GM23338 (cell line): ENCODE measurements at regions not wholly inside any gene's neighbourhood (a gene's known extent, or its start where the extent isn't known, plus 50 kb on each side); places are given as distances from the start of the nearest gene placed in this dataset.

ENCODE experiments used
- ATAC-seq: fragments of 200-7000 bp; cut with Tn5 transposase; 3 replicates; pipeline ENCODE4 v1.9.1; 2020
- DNase-seq: peaks from one replicate; pipeline ENCODE4 v3.0.0-alpha.2; 2015; ENCODE audit warnings: low spot score
- H2AFZ ChIP-seq: fragments of 200-600 bp; sonication (generic); 2 replicates; pipeline ENCODE4 v1.8.0; 2016; ENCODE audit warnings: antibody characterized with exemption, mild to moderate bottlenecking, moderate library complexity
- H3F3A ChIP-seq: fragments of 200-600 bp; sonication (generic); replicated peaks from 2 replicates; pipeline ENCODE4 v1.8.0; 2017; ENCODE audit warnings: antibody characterized with exemption, mixed run types, low read depth
- H3K27ac ChIP-seq: fragments of 200-600 bp; sonication (generic); 2 replicates; pipeline ENCODE4 v1.6.1; 2016; ENCODE audit warnings: low read depth
- H3K27me3 ChIP-seq: fragments of 200-600 bp; sonication (generic); 2 replicates; pipeline ENCODE4 v1.8.0; 2016; ENCODE audit warnings: mild to moderate bottlenecking, mixed run types, moderate library complexity; ENCODE audit not compliant: insufficient read depth
- H3K36me3 ChIP-seq: fragments of 200-600 bp; sonication (generic); 2 replicates; pipeline ENCODE4 v1.8.0; 2016; ENCODE audit warnings: mild to moderate bottlenecking; ENCODE audit not compliant: insufficient read depth
- H3K4me1 ChIP-seq: fragments of 200-600 bp; sonication (generic); 2 replicates; pipeline ENCODE4 v1.8.0; 2016; ENCODE audit warnings: mild to moderate bottlenecking, moderate library complexity; ENCODE audit not compliant: insufficient read depth
- H3K4me2 ChIP-seq: fragments of 200-600 bp; sonication (generic); 2 replicates; pipeline ENCODE4 v1.7.1; 2017; ENCODE audit warnings: mixed run types
- H3K4me3 ChIP-seq: fragments of 200-600 bp; sonication (generic); 2 replicates; pipeline ENCODE4 v1.6.1; 2016; ENCODE audit warnings: mixed run types
- H3K79me2 ChIP-seq: fragments of 200-600 bp; sonication (generic); replicated peaks from 2 replicates; pipeline ENCODE4 v1.8.0; 2017; ENCODE audit warnings: mild to moderate bottlenecking; ENCODE audit not compliant: insufficient read depth
- H3K9me2 ChIP-seq: fragments of 200-600 bp; sonication (generic); 2 replicates; pipeline ENCODE4 v1.8.0; 2017; ENCODE audit not compliant: insufficient read depth
- H4K20me1 ChIP-seq: fragments of 200-600 bp; sonication (generic); replicated peaks from 2 replicates; pipeline ENCODE4 v1.8.0; 2017; ENCODE audit warnings: mild to moderate bottlenecking; ENCODE audit not compliant: insufficient read depth
- H3K27ac Mint-ChIP-seq: 2 replicates; pipeline ENCODE4 v1.8.0; 2020; ENCODE audit warnings: inconsistent platforms, mild to moderate bottlenecking, moderate library complexity, mixed read lengths
- H3K27me3 Mint-ChIP-seq: 3 replicates; pipeline ENCODE4 v1.8.0; 2022; ENCODE audit warnings: low read depth, mild to moderate bottlenecking, moderate library complexity, mixed read lengths, inconsistent platforms; ENCODE audit not compliant: insufficient read depth, poor library complexity
- H3K36me3 Mint-ChIP-seq: 3 replicates; pipeline ENCODE4 v1.8.0; 2021; ENCODE audit warnings: low read depth, mild to moderate bottlenecking, inconsistent platforms, moderate library complexity, mixed read lengths
- H3K4me1 Mint-ChIP-seq: 3 replicates; pipeline ENCODE4 v1.8.0; 2020; ENCODE audit warnings: mild to moderate bottlenecking, inconsistent platforms, mixed read lengths
- H3K4me3 Mint-ChIP-seq: 3 replicates; pipeline ENCODE4 v1.8.0; 2021; ENCODE audit warnings: moderate library complexity, mild to moderate bottlenecking, inconsistent platforms, mixed read lengths
- H3K9me3 Mint-ChIP-seq: 3 replicates; pipeline ENCODE4 v1.8.0; 2020; ENCODE audit warnings: moderate library complexity, mild to moderate bottlenecking, inconsistent platforms, mixed read lengths
- CREB1 ChIP-seq: fragments of 250-450 bp; sonication (Bioruptor Pico); IDR thresholded peaks from 2 replicates; pipeline ENCODE4 v1.5.0; 2020; ENCODE audit warnings: low read depth, mild to moderate bottlenecking, moderate library complexity
- CTCF ChIP-seq, 2 experiments: fragments of 200-600 bp in 1 of 2; sonication (generic) in 1 of 2; conservative IDR thresholded peaks; 2 replicates each; pipeline versions ENCODE4 v1.5.1 to v1.6.1; 2016 to 2017; ENCODE audit warnings: antibody characterized with exemption in 2 of 2, low read depth in 2 of 2, mild to moderate bottlenecking in 2 of 2, moderate library complexity in 1 of 2
- ETS1 ChIP-seq: IDR thresholded peaks from 2 replicates; pipeline ENCODE4 v1.6.1; 2016; ENCODE audit warnings: antibody characterized with exemption
- EZH2 ChIP-seq: fragments of 200-600 bp; sonication (generic); IDR thresholded peaks from one replicate; pipeline ENCODE4 v1.8.0; 2017; ENCODE audit warnings: antibody characterized with exemption, mild to moderate bottlenecking, low read depth; ENCODE audit not compliant: unreplicated experiment
- EZH2phosphoT487 ChIP-seq: fragments of 200-600 bp; sonication (generic); IDR thresholded peaks from one replicate; pipeline ENCODE4 v1.8.1; 2018; ENCODE audit warnings: antibody characterized with exemption; ENCODE audit not compliant: unreplicated experiment
- JUNB ChIP-seq: IDR thresholded peaks from one replicate; pipeline ENCODE4 v1.6.1; 2016; ENCODE audit warnings: antibody characterized with exemption; ENCODE audit not compliant: unreplicated experiment
- NANOG ChIP-seq: IDR thresholded peaks from 2 replicates; pipeline ENCODE4 v1.6.1; 2016; ENCODE audit warnings: antibody characterized with exemption, borderline replicate concordance
- POLR2AphosphoS5 ChIP-seq: IDR thresholded peaks from 2 replicates; pipeline ENCODE4 v1.6.1; 2016; ENCODE audit warnings: antibody characterized with exemption, low read depth
- REST ChIP-seq: IDR thresholded peaks from one replicate; pipeline ENCODE4 v1.6.1; 2018; ENCODE audit warnings: antibody characterized with exemption; ENCODE audit not compliant: unreplicated experiment
- STAT1 ChIP-seq: IDR thresholded peaks from one replicate; pipeline ENCODE4 v1.6.1; 2016; ENCODE audit warnings: antibody characterized with exemption; ENCODE audit not compliant: unreplicated experiment
- ZNF114 ChIP-seq: fragments of 250-450 bp; sonication (Bioruptor Pico); IDR thresholded peaks from 2 replicates; pipeline ENCODE4 v1.5.0; 2020; ENCODE audit warnings: mild to moderate bottlenecking, moderate library complexity
- ZNF331 ChIP-seq: fragments of 250-450 bp; sonication (Bioruptor Pico); IDR thresholded peaks from 2 replicates; pipeline ENCODE4 v1.5.0; 2020; ENCODE audit warnings: low read depth, mild to moderate bottlenecking, moderate library complexity
- ZNF462 ChIP-seq: fragments of 250-450 bp; sonication (Bioruptor Pico); IDR thresholded peaks from 2 replicates; pipeline ENCODE4 v1.5.0; 2020; ENCODE audit warnings: mild to moderate bottlenecking, moderate library complexity

- no peaks in the 10 kb centered on the region for H3K4me1 ChIP-seq
- H3K9me2 ChIP-seq: no peaks in the 10 kb centered on the region
- peak overlapping the region; percentile 78 for H2AFZ ChIP-seq
- H3K27me3 Mint-ChIP-seq: peaks cover 12% of the 10 kb centered on the region
- TF ChIP-seq REST: no peak
- TF ChIP-seq ETS1: no peak
- no peak for TF ChIP-seq CTCF (conservative IDR thresholded peaks at IDR 0.05; ENCODE audit: low read depth in 2 of 2)
- TF ChIP-seq ZNF331 (CRISPR knock-in tag): no peak
- no peak for TF ChIP-seq STAT1
- TF ChIP-seq EZH2: no peak
- no peak for TF ChIP-seq ZNF114 (CRISPR knock-in tag)
- TF ChIP-seq ZNF462 (CRISPR knock-in tag): no peak
- no peak for TF ChIP-seq JUNB
- TF ChIP-seq NANOG: no peak
- TF ChIP-seq EZH2phosphoT487: no peak
- TF ChIP-seq POLR2AphosphoS5: no peak
- no peak for TF ChIP-seq CREB1
- H3K79me2 ChIP-seq: no peaks in the 10 kb centered on the region
- H3K4me3 ChIP-seq: no peak overlapping the region
- no peaks in the 10 kb centered on the region for H3K36me3 ChIP-seq
- no peaks in the 10 kb centered on the region for H3F3A ChIP-seq
- no peaks in the 10 kb centered on the region for H3K36me3 Mint-ChIP-seq
- no peaks in the 10 kb centered on the region for H4K20me1 ChIP-seq
- H3K4me3 Mint-ChIP-seq: no peak overlapping the region
- 0 out of 3 replicates have a peak, but pooled peaks cover 4% of the 10 kb centered on the region for H3K4me1 Mint-ChIP-seq
- H3K27ac Mint-ChIP-seq: no peak overlapping the region
- ATAC-seq (peak; percentile 71), DNase-seq (no peak)
- no peaks in the 10 kb centered on the region for H3K9me3 Mint-ChIP-seq
- no peaks in the 10 kb centered on the region for H3K27me3 ChIP-seq
- H3K4me2 ChIP-seq: no peak overlapping the region
- H3K27ac ChIP-seq: no peak overlapping the region
Observed at GRCh38 chr17:79233916-79234551, 159.4 kb downstream of the ENGASE start.
